Hepatocyte (in vitro differentiated cells): ENCODE measurements at regions not wholly inside any gene's neighbourhood (a gene's known extent, or its start where the extent isn't known, plus 50 kb on each side); places are given as distances from the start of the nearest gene placed in this dataset.

Experiments used
- CTCF ChIP-seq: fragments of 200-600 bp; sonication (generic); IDR thresholded peaks from 2 replicates; pipeline ENCODE4 v1.5.1; 2016; ENCODE audit warnings: antibody characterized with exemption, mild to moderate bottlenecking; ENCODE audit not compliant: poor library complexity
- EZH2 ChIP-seq: fragments of 200-600 bp; sonication (generic); IDR thresholded peaks from 2 replicates; pipeline ENCODE4 v1.6.1; 2016; ENCODE audit warnings: antibody characterized with exemption, mild to moderate bottlenecking, borderline replicate concordance
- EZH2phosphoT487 ChIP-seq: fragments of 200-600 bp; sonication (generic); IDR thresholded peaks from one replicate; pipeline ENCODE4 v1.6.1; 2018; ENCODE audit warnings: antibody characterized with exemption, mild to moderate bottlenecking, low read depth, moderate library complexity; ENCODE audit not compliant: unreplicated experiment, severe bottlenecking

DNA sequence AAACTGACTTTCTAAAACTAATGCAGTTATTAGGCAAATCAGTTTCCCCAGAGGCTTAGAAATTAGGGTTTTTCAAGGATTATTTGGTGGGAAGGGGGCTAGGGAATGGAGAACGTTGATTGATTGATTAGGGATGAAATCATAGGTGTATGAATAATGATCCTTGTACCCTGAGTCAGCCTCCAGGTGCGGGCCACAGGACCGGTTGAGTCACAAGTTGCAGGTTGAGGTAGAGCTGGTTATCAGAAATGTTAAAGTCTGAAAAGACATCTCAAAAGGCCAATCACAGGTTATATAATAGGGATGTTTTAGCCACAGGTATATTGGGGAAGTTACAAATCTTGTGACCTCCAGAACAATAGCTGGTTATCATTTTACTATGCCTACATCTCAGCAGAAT lies 341.8 kb upstream of the GULP1 start:
- TF ChIP-seq EZH2 (no peak), CTCF (no peak), EZH2phosphoT487 (no peak)
